Astrocyte (in vitro differentiated cells and primary cell): ENCODE measurements at regions not wholly inside any gene's neighbourhood (a gene's known extent, or its start where the extent isn't known, plus 50 kb on each side); places are given as distances from the start of the nearest gene placed in this dataset.

Source experiments
- DNase-seq: peaks from one replicate; pipeline ENCODE4 v3.0.0-alpha.2; 2010; ENCODE audit warnings: low read depth
- FAIRE-seq: peaks from 2 replicates; lab custom pipeline; 2011; peaks lifted over from hg19 to GRCh38; lab: Jason Lieb, UNC
- H2AFZ ChIP-seq: 2 replicates; pipeline ENCODE4 v1.6.0; 2012; ENCODE audit warnings: low read depth, low read length, inconsistent platforms
- H3K27ac ChIP-seq: 2 replicates; pipeline ENCODE4 v1.5.1; 2011; ENCODE audit warnings: low read depth, low read length, inconsistent platforms
- H3K27me3 ChIP-seq: 2 replicates; pipeline ENCODE4 v1.6.0; 2011; ENCODE audit warnings: low read length, inconsistent platforms; ENCODE audit not compliant: insufficient read depth
- H3K36me3 ChIP-seq: 2 replicates; pipeline ENCODE4 v1.5.1; 2011; ENCODE audit warnings: low read length, inconsistent platforms; ENCODE audit not compliant: insufficient read depth
- H3K4me1 ChIP-seq: 2 replicates; pipeline ENCODE4 v1.5.1; 2011; ENCODE audit warnings: low read length, inconsistent platforms; ENCODE audit not compliant: insufficient read depth
- H3K4me2 ChIP-seq: 2 replicates; pipeline ENCODE4 v1.6.0; 2012; ENCODE audit warnings: low read length, inconsistent platforms
- H3K4me3 ChIP-seq: 2 replicates; pipeline ENCODE4 v1.5.1; 2011; ENCODE audit warnings: low read depth, mild to moderate bottlenecking, low read length, inconsistent platforms; ENCODE audit not compliant: insufficient read depth
- H3K79me2 ChIP-seq: 2 replicates; pipeline ENCODE4 v1.6.0; 2012; ENCODE audit warnings: mild to moderate bottlenecking, low read length, inconsistent platforms; ENCODE audit not compliant: insufficient read depth
- H3K9ac ChIP-seq: 2 replicates; pipeline ENCODE4 v1.6.0; 2012; ENCODE audit warnings: mild to moderate bottlenecking, low read length, inconsistent platforms
- H3K9me3 ChIP-seq: 2 replicates; pipeline ENCODE4 v1.5.1; 2012; ENCODE audit warnings: low read depth, mild to moderate bottlenecking, low read length, inconsistent platforms; ENCODE audit not compliant: insufficient read depth
- H4K20me1 ChIP-seq: 2 replicates; pipeline ENCODE4 v1.6.0; 2012; ENCODE audit warnings: low read length, inconsistent platforms; ENCODE audit not compliant: insufficient read depth
- H3K27ac Mint-ChIP-seq: one replicate; pipeline ENCODE4 v1.8.0; 2021; ENCODE audit warnings: mild to moderate bottlenecking, mixed read lengths; ENCODE audit not compliant: unreplicated experiment
- H3K27me3 Mint-ChIP-seq: one replicate; pipeline ENCODE4 v1.8.0; 2021; ENCODE audit warnings: low read depth, mixed read lengths; ENCODE audit not compliant: unreplicated experiment
- H3K36me3 Mint-ChIP-seq: one replicate; pipeline ENCODE4 v1.8.0; 2021; ENCODE audit warnings: low read depth, mixed read lengths; ENCODE audit not compliant: unreplicated experiment
- H3K4me1 Mint-ChIP-seq: one replicate; pipeline ENCODE4 v1.8.0; 2021; ENCODE audit warnings: low read depth, mixed read lengths; ENCODE audit not compliant: unreplicated experiment
- H3K4me3 Mint-ChIP-seq: one replicate; pipeline ENCODE4 v1.8.0; 2021; ENCODE audit warnings: mild to moderate bottlenecking, moderate library complexity, mixed read lengths; ENCODE audit not compliant: unreplicated experiment
- H3K9me3 Mint-ChIP-seq: one replicate; pipeline ENCODE4 v1.8.0; 2021; ENCODE audit warnings: mild to moderate bottlenecking, mixed read lengths; ENCODE audit not compliant: unreplicated experiment
- CTCF ChIP-seq: IDR thresholded peaks from 2 replicates; pipeline ENCODE4 v1.5.1; 2011; ENCODE audit warnings: low read depth, mild to moderate bottlenecking, inconsistent platforms, low read length, moderate library complexity; ENCODE audit not compliant: insufficient read depth
- EZH2 ChIP-seq: IDR thresholded peaks from 2 replicates; pipeline ENCODE4 v1.6.1; 2012; ENCODE audit warnings: mild to moderate bottlenecking, low read length, inconsistent platforms; ENCODE audit not compliant: insufficient read depth

GRCh38 chr3:157752956-157753786, 250.0 kb upstream of the VEPH1 start:
- peaks cover 2% of the 10 kb centered on the region for H3K9me3 Mint-ChIP-seq

GRCh38 chr3:157752554-157752953, 249.3 kb upstream of the VEPH1 start:
- no peaks in the 10 kb centered on the region for H3K79me2 ChIP-seq
- no peaks in the 10 kb centered on the region for H3K36me3 Mint-ChIP-seq
- no peak overlapping the region for H3K4me3 ChIP-seq
- no peak for DNase-seq
- H3K4me1 ChIP-seq, result no peaks in the 10 kb centered on the region
- H3K4me3 Mint-ChIP-seq, result no peak overlapping the region
- peaks cover 2% of the 10 kb centered on the region for H3K27me3 ChIP-seq
- H3K36me3 ChIP-seq, result no peaks in the 10 kb centered on the region
- no peak overlapping the region for H3K27ac ChIP-seq
- H3K27me3 Mint-ChIP-seq, result no peaks in the 10 kb centered on the region
- no peak for TF ChIP-seq EZH2
- TF ChIP-seq CTCF, result no peak
- H2AFZ ChIP-seq, result no peak overlapping the region
- H3K4me2 ChIP-seq, result no peak overlapping the region
- no peak overlapping the region for H3K9ac ChIP-seq
- no peak for FAIRE-seq
- H3K27ac Mint-ChIP-seq, result no peak overlapping the region
- H3K9me3 ChIP-seq, result no peaks in the 10 kb centered on the region
- H3K9me3 Mint-ChIP-seq, result peaks cover 2% of the 10 kb centered on the region
- no peaks in the 10 kb centered on the region for H4K20me1 ChIP-seq
- H3K4me1 Mint-ChIP-seq, result no peaks in the 10 kb centered on the region

More at GRCh38 chr3:157752956-157753786, 250.0 kb upstream of the VEPH1 start:
- Histone ChIP-seq H3K36me3 (no peaks in the 10 kb centered on the region), H3K4me1 (no peaks in the 10 kb centered on the region), H3K4me2 (no peak overlapping the region), H3K9ac (no peak overlapping the region), H3K79me2 (no peaks in the 10 kb centered on the region), H3K4me3 (no peak overlapping the region), H3K27ac (no peak overlapping the region), H3K9me3 (no peaks in the 10 kb centered on the region), H3K27me3 (peaks cover 2% of the 10 kb centered on the region), H4K20me1 (no peaks in the 10 kb centered on the region), H2AFZ (no peak overlapping the region)
- H3K4me3 Mint-ChIP-seq, result no peak overlapping the region
- no peak for DNase-seq
- H3K4me1 Mint-ChIP-seq, result no peaks in the 10 kb centered on the region
- no peak for TF ChIP-seq EZH2
- no peak for TF ChIP-seq CTCF
- FAIRE-seq, result no peak
- no peaks in the 10 kb centered on the region for H3K36me3 Mint-ChIP-seq
- no peak overlapping the region for H3K27ac Mint-ChIP-seq
- H3K27me3 Mint-ChIP-seq, result no peaks in the 10 kb centered on the region

DNA sequence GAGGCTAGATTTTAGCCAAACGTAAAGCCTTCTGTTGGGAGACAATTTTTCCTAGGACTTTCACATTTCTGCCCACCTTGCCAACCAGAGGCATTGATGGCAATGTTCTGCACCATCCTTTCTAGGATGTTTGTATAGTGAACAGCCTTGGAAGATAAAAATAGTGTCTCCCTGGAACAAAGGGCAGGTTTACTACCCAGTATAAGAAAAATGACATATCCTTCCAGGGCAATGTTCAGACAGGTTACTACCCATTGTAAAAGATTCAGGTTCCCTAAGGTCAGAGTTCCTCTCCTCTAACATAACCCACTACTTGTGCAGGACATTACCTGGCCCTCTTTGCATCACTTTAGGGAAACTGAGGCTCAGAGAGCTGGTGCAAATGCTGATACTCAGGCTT, 248.2 kb upstream of the VEPH1 start:
- H3K27ac ChIP-seq, result no peak overlapping the region
- H2AFZ ChIP-seq, result no peak overlapping the region
- Mint-ChIP-seq H3K4me3 (no peak overlapping the region), H3K4me1 (no peaks in the 10 kb centered on the region), H3K9me3 (no peaks in the 10 kb centered on the region), H3K27ac (no peak overlapping the region), H3K36me3 (no peaks in the 10 kb centered on the region), H3K27me3 (peaks cover 2% of the 10 kb centered on the region)
- peaks cover 2% of the 10 kb centered on the region for H3K27me3 ChIP-seq
- no peaks in the 10 kb centered on the region for H3K36me3 ChIP-seq
- H3K4me1 ChIP-seq, result no peaks in the 10 kb centered on the region
- no peak overlapping the region for H3K4me3 ChIP-seq
- FAIRE-seq, result no peak
- no peaks in the 10 kb centered on the region for H4K20me1 ChIP-seq
- H3K9me3 ChIP-seq, result no peaks in the 10 kb centered on the region
- H3K79me2 ChIP-seq, result no peaks in the 10 kb centered on the region
- no peak overlapping the region for H3K9ac ChIP-seq
- H3K4me2 ChIP-seq, result no peak overlapping the region
- no peak for DNase-seq
- TF ChIP-seq CTCF (no peak), EZH2 (no peak)
